Lung (tissue), 11 donors: ENCODE measurements at regions not wholly inside any gene's neighbourhood (a gene's known extent, or its start where the extent isn't known, plus 50 kb on each side); places are given as distances from the start of the nearest gene placed in this dataset.

Experiments used
- ATAC-seq: fragments of 200-7000 bp; cut with Tn5 transposase; one replicate; pipeline ENCODE4 v1.9.1; 2020; ENCODE audit warnings: moderate number of reproducible peaks; ENCODE audit not compliant: insufficient read depth, low FRiP score
- DNase-seq, 3 donors: peaks; one replicate each; pipeline ENCODE4 v3.0.0-alpha.2; 2013 to 2017
- H3K27ac ChIP-seq, 2 donors: one replicate each; pipeline ENCODE4 v1.5.1; 2013; ENCODE audit warnings: mild to moderate bottlenecking in 2 of 2, moderate library complexity in 2 of 2, control low read depth in 1 of 2, inconsistent platforms in 1 of 2, low read depth in 1 of 2, low read length in 1 of 2
- H3K27me3 ChIP-seq, 3 donors: one replicate each; pipeline ENCODE4 v1.5.1; 2013; ENCODE audit warnings: low read length in 2 of 3; ENCODE audit not compliant: control insufficient read depth in 3 of 3, insufficient read depth in 3 of 3
- H3K36me3 ChIP-seq, 4 donors: one replicate each; pipeline ENCODE4 v1.5.1; 2013; ENCODE audit warnings: low read length in 4 of 4, mild to moderate bottlenecking in 1 of 4, moderate library complexity in 1 of 4; ENCODE audit not compliant: control insufficient read depth in 4 of 4, insufficient read depth in 4 of 4
- H3K4me1 ChIP-seq, 5 donors: one replicate each; pipeline ENCODE4 v1.5.1; 2013; ENCODE audit warnings: low read length in 5 of 5, mild to moderate bottlenecking in 2 of 5, moderate library complexity in 1 of 5; ENCODE audit not compliant: control insufficient read depth in 5 of 5, insufficient read depth in 5 of 5
- H3K4me3 ChIP-seq: one replicate; pipeline ENCODE4 v1.5.1; 2013; ENCODE audit warnings: mild to moderate bottlenecking, control low read depth, moderate library complexity
- H3K9ac ChIP-seq, 2 donors: one replicate each; pipeline ENCODE4 v1.5.1; 2013; ENCODE audit warnings: low read length in 2 of 2, control low read depth in 1 of 2; ENCODE audit not compliant: insufficient read depth in 1 of 2
- H3K9me3 ChIP-seq, 4 donors: one replicate each; pipeline ENCODE4 v1.5.1; 2013; ENCODE audit warnings: low read length in 3 of 4, mild to moderate bottlenecking in 1 of 4, moderate library complexity in 1 of 4; ENCODE audit not compliant: control insufficient read depth in 4 of 4, insufficient read depth in 3 of 4
- WGBS, 2 donors: extraction: QIAGEN DNeasy Blood & Tissue Kit; methylation state at CpG; one replicate each; pipeline ENCODE4 v1.1.7; 2013; 5-methylcytosine and 5-hydroxymethylcytosine counted together
- TF ChIP-seq, protein P1 (sequence below): IDR thresholded peaks from 2 replicates; pipeline ENCODE4 v1.5.1; 2012; ENCODE audit warnings: mild to moderate bottlenecking; ENCODE audit errors: control extremely low read depth, extremely low read depth
- donor health status: control.
- donor health status: control.
- donor health status: Bipolar disorder and iron deficiency.
- donor health status: healthy.
- donor health status: DM: yes; HTN: yes; CAD: no.

DNA sequence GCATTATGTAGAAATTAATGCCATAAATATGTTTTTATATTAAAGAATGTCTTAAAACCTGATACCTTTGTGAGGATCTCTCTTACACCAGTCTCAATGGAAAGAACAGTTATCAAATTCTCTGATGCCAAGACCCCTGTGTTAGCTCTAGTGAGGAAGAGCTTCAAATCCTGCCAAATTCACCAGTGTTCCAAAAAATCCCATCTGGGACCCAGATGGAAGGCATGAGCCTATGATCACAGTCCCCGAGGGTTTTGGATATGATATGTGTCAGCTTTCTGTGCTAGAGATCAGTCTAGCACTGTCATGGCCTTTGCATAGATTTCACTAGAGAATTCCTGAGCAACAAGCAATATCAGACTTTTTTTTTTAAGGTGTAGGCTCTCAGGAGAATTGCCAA is 412.1 kb downstream of the UBE2NL start:
- Histone ChIP-seq H3K9me3 (no peaks in the 10 kb centered on the region), H3K27me3 (no peaks in the 10 kb centered on the region), H3K27ac (no peak overlapping the region), H3K9ac (no peak overlapping the region), H3K36me3 (no peaks in the 10 kb centered on the region), H3K4me1 (no peaks in the 10 kb centered on the region), H3K4me3 (no peak overlapping the region)
- ATAC-seq (no peak), DNase-seq (no peak)
- WGBS, 2 donors: 85 to 91% methylated on average over 1 of the region's 1 CpG
- TF ChIP-seq, protein P1, sequence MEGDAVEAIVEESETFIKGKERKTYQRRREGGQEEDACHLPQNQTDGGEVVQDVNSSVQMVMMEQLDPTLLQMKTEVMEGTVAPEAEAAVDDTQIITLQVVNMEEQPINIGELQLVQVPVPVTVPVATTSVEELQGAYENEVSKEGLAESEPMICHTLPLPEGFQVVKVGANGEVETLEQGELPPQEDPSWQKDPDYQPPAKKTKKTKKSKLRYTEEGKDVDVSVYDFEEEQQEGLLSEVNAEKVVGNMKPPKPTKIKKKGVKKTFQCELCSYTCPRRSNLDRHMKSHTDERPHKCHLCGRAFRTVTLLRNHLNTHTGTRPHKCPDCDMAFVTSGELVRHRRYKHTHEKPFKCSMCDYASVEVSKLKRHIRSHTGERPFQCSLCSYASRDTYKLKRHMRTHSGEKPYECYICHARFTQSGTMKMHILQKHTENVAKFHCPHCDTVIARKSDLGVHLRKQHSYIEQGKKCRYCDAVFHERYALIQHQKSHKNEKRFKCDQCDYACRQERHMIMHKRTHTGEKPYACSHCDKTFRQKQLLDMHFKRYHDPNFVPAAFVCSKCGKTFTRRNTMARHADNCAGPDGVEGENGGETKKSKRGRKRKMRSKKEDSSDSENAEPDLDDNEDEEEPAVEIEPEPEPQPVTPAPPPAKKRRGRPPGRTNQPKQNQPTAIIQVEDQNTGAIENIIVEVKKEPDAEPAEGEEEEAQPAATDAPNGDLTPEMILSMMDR: no peak

DNA sequence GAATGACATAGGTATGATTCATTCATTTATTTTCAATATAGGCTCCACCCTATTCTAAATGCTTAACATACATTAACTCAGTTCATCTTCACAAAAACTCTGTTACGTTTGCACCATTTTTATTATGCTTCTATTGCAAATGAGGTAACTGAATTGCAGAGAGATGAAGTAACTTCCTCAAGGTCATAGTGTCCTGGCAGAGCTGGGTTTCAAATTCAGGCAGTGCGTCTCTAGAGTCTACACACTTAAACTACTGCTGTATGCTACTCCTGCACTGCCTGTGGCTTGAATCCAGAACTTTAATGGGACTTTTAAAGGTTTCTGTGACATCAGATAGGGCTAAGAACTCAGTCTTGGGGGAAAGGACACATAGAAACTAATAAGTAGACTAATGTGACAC is 413.4 kb downstream of the UBE2NL start:
- Histone ChIP-seq H3K9me3 (no peaks in the 10 kb centered on the region), H3K4me1 (no peaks in the 10 kb centered on the region), H3K9ac (no peak overlapping the region), H3K36me3 (no peaks in the 10 kb centered on the region), H3K27me3 (no peaks in the 10 kb centered on the region), H3K27ac (no peak overlapping the region), H3K4me3 (no peak overlapping the region)
- TF ChIP-seq, protein P1: no peak
- no peak for DNase-seq
- WGBS, 2 donors: 56 to 80% methylated on average over 2 of the region's 2 CpGs
- ATAC-seq: no peak

DNA sequence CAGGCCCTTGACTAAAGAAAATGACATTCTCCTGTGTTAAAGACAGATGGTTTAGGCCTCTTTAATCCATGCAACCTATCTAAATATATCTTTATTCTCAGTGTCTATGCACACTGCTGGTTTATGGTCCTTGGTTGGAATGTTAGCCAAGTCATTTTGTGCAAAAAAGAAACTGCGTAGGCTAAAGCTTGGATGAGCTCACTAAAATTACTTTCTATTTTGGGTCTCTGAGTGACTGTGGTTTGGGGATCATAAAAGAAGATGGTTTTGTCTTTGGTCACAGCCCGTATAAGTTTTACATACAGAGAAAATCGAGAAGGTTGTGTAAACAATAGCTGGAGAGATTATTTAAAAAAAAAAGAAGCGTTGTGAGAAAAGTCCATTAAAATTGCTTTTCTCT is 443.6 kb downstream of the UBE2NL start:
- DNase-seq (no peak), ATAC-seq (no peak)
- Histone ChIP-seq H3K4me1 (no peaks in the 10 kb centered on the region), H3K9ac (no peak overlapping the region), H3K36me3 (no peaks in the 10 kb centered on the region), H3K27me3 (no peaks in the 10 kb centered on the region), H3K27ac (no peak overlapping the region), H3K9me3 (no peaks in the 10 kb centered on the region), H3K4me3 (no peak overlapping the region)
- TF ChIP-seq, protein P1: no peak
- WGBS, 2 donors: 81 to 88% methylated on average over 4 of the region's 4 CpGs

DNA sequence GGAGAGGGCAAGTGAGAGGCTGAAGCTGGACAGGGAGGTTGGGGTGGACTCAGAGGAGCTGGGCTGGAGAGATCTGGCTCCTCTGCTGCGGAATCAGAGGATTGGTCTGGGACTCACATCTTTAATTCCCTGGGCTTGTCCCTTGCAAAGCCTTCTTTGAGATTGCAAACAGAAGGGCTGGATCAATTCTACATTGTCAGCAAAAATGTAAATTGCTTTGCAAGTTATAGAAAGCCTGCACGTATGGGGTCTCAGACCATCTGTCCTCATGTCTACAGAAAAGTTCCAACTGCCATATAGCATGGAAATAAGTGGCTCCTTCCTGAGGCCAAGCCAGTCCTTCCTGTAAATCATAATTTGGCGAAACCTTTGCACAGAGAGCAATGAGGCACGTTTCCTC is 449.6 kb downstream of the UBE2NL start:
- ATAC-seq (no peak), DNase-seq (no peak)
- H3K4me1 ChIP-seq: no peaks in the 10 kb centered on the region
- no peak overlapping the region for H3K27ac ChIP-seq
- no peak overlapping the region for H3K9ac ChIP-seq
- WGBS, 2 donors: 75 to 83% methylated on average over 4 of the region's 4 CpGs
- peaks cover 0 to 5% (median 0%) of the 10 kb centered on the region in 4 donors for H3K9me3 ChIP-seq
- TF ChIP-seq, protein P1: no peak
- no peaks in the 10 kb centered on the region for H3K36me3 ChIP-seq
- H3K27me3 ChIP-seq: no peaks in the 10 kb centered on the region
- no peak overlapping the region for H3K4me3 ChIP-seq
